ENCODE measurements at regions not wholly inside any gene's neighbourhood (a gene's known extent, or its start where the extent isn't known, plus 50 kb on each side); places are given as distances from the start of the nearest gene placed in this dataset.

GRCh38 chr2:160550048-160550447 is 56.4 kb upstream of the RBMS1 start:
- Mint-ChIP-seq H3K27ac (no peak overlapping the region), H3K27me3 (peaks cover 13 to 24% of the 10 kb centered on the region in 2 donors), H3K36me3 (ENCODE audit: insufficient read depth) (no peaks in the 10 kb centered on the region), H3K4me3 (no peak overlapping the region), H3K9me3 (no peaks in the 10 kb centered on the region), H3K4me1 (ENCODE audit: low read depth in 2 of 2) (peaks cover 0 to 4% of the 10 kb centered on the region in 2 donors)
- no peak for DNase-seq
- ATAC-seq (replicated peaks): no peak

- no peak overlapping the region for H3K4me3 Mint-ChIP-seq
- no peaks in the 10 kb centered on the region for H3K9me3 Mint-ChIP-seq
- ATAC-seq (replicated peaks) (no peak), DNase-seq (no peak)
- H3K27me3 Mint-ChIP-seq: peaks cover 13 to 29% of the 10 kb centered on the region in 2 donors
- H3K4me1 Mint-ChIP-seq (ENCODE audit: low read depth in 2 of 2): peaks cover 0 to 4% of the 10 kb centered on the region in 2 donors
- no peaks in the 10 kb centered on the region for H3K36me3 Mint-ChIP-seq (ENCODE audit: insufficient read depth)
- H3K27ac Mint-ChIP-seq: no peak overlapping the region
Observed at GRCh38 chr2:160551259-160551658, 57.7 kb upstream of the RBMS1 start.

GRCh38 chr2:160555420-160556071 is 61.9 kb upstream of the RBMS1 start:
- Mint-ChIP-seq H3K27ac (no peak overlapping the region), H3K36me3 (ENCODE audit: insufficient read depth) (no peaks in the 10 kb centered on the region), H3K27me3 (peaks cover 13 to 24% of the 10 kb centered on the region in 2 donors), H3K4me1 (ENCODE audit: low read depth in 2 of 2) (peaks cover 0 to 4% of the 10 kb centered on the region in 2 donors), H3K9me3 (no peaks in the 10 kb centered on the region), H3K4me3 (no peak overlapping the region)
- ATAC-seq (replicated peaks) (no peak), DNase-seq (no peak)

- no peaks in the 10 kb centered on the region for H3K9me3 Mint-ChIP-seq
- peaks cover 8 to 13% of the 10 kb centered on the region in 2 donors for H3K27me3 Mint-ChIP-seq
- DNase-seq: no peak
- no peak overlapping the region for H3K27ac Mint-ChIP-seq
- ATAC-seq (replicated peaks): no peak
- H3K4me3 Mint-ChIP-seq: no peak overlapping the region
- no peaks in the 10 kb centered on the region for H3K36me3 Mint-ChIP-seq (ENCODE audit: insufficient read depth)
- H3K4me1 Mint-ChIP-seq (ENCODE audit: low read depth in 2 of 2): no peaks in the 10 kb centered on the region
Observed at GRCh38 chr2:160557903-160558302, 64.3 kb upstream of the RBMS1 start.

- H3K9me3 Mint-ChIP-seq: no peaks in the 10 kb centered on the region
- DNase-seq (no peak), ATAC-seq (replicated peaks) (no peak)
- peaks cover 2 to 7% of the 10 kb centered on the region in 2 donors for H3K27me3 Mint-ChIP-seq
- H3K27ac Mint-ChIP-seq: no peak overlapping the region
- H3K36me3 Mint-ChIP-seq (ENCODE audit: insufficient read depth): no peaks in the 10 kb centered on the region
- H3K4me3 Mint-ChIP-seq: no peak overlapping the region
- no peaks in the 10 kb centered on the region for H3K4me1 Mint-ChIP-seq (ENCODE audit: low read depth in 2 of 2)
Observed at GRCh38 chr2:160558531-160558930, 64.9 kb upstream of the RBMS1 start.

GRCh38 chr2:160561551-160562295 is 68.1 kb upstream of the RBMS1 start:
- no peak overlapping the region for H3K4me3 Mint-ChIP-seq
- no peaks in the 10 kb centered on the region for H3K9me3 Mint-ChIP-seq
- no peaks in the 10 kb centered on the region for H3K27me3 Mint-ChIP-seq
- no peaks in the 10 kb centered on the region for H3K36me3 Mint-ChIP-seq (ENCODE audit: insufficient read depth)
- no peak overlapping the region for H3K27ac Mint-ChIP-seq
- DNase-seq (no peak), ATAC-seq (replicated peaks) (no peak)
- H3K4me1 Mint-ChIP-seq (ENCODE audit: low read depth in 2 of 2): no peaks in the 10 kb centered on the region

GRCh38 chr2:160562730-160563129 is 69.1 kb upstream of the RBMS1 start:
- no peaks in the 10 kb centered on the region for H3K36me3 Mint-ChIP-seq (ENCODE audit: insufficient read depth)
- no peaks in the 10 kb centered on the region for H3K9me3 Mint-ChIP-seq
- H3K27ac Mint-ChIP-seq: no peak overlapping the region
- no peaks in the 10 kb centered on the region for H3K27me3 Mint-ChIP-seq
- no peak for DNase-seq
- H3K4me3 Mint-ChIP-seq: no peak overlapping the region
- no peaks in the 10 kb centered on the region for H3K4me1 Mint-ChIP-seq (ENCODE audit: low read depth in 2 of 2)
- ATAC-seq (replicated peaks): no peak

GRCh38 chr2:160564591-160564990 is 71.0 kb upstream of the RBMS1 start:
- H3K4me1 Mint-ChIP-seq (ENCODE audit: low read depth in 2 of 2): no peaks in the 10 kb centered on the region

GRCh38 chr2:160565099-160565845 is 71.7 kb upstream of the RBMS1 start:
- H3K9me3 Mint-ChIP-seq: no peaks in the 10 kb centered on the region
- H3K27me3 Mint-ChIP-seq: peaks cover 0 to 6% of the 10 kb centered on the region in 2 donors
- H3K36me3 Mint-ChIP-seq (ENCODE audit: insufficient read depth): no peaks in the 10 kb centered on the region
- H3K4me1 Mint-ChIP-seq (ENCODE audit: low read depth in 2 of 2): no peaks in the 10 kb centered on the region
- ATAC-seq (replicated peaks) (no peak), DNase-seq (no peak)
- H3K4me3 Mint-ChIP-seq: no peak overlapping the region
- H3K27ac Mint-ChIP-seq: no peak overlapping the region

More at GRCh38 chr2:160564591-160564990, 71.0 kb upstream of the RBMS1 start:
- Mint-ChIP-seq H3K27ac (no peak overlapping the region), H3K4me3 (no peak overlapping the region), H3K36me3 (ENCODE audit: insufficient read depth) (no peaks in the 10 kb centered on the region), H3K27me3 (peaks cover 0 to 6% of the 10 kb centered on the region in 2 donors), H3K9me3 (no peaks in the 10 kb centered on the region)
- DNase-seq: no peak
- no peak for ATAC-seq (replicated peaks)

- Mint-ChIP-seq H3K4me3 (no peak overlapping the region), H3K36me3 (ENCODE audit: insufficient read depth) (no peaks in the 10 kb centered on the region), H3K27me3 (peaks cover 0 to 6% of the 10 kb centered on the region in 2 donors), H3K9me3 (no peaks in the 10 kb centered on the region), H3K27ac (no peak overlapping the region), H3K4me1 (ENCODE audit: low read depth in 2 of 2) (no peaks in the 10 kb centered on the region)
- no peak for DNase-seq
- ATAC-seq (replicated peaks): no peak
Observed at GRCh38 chr2:160566717-160567116, 73.1 kb upstream of the RBMS1 start.

- no peak overlapping the region for H3K27ac Mint-ChIP-seq
- DNase-seq: no peak
- H3K27me3 Mint-ChIP-seq: peaks cover 0 to 6% of the 10 kb centered on the region in 2 donors
- H3K4me1 Mint-ChIP-seq (ENCODE audit: low read depth in 2 of 2): no peaks in the 10 kb centered on the region
- no peaks in the 10 kb centered on the region for H3K36me3 Mint-ChIP-seq (ENCODE audit: insufficient read depth)
- peaks cover 0 to 3% of the 10 kb centered on the region in 2 donors for H3K9me3 Mint-ChIP-seq
- no peak overlapping the region for H3K4me3 Mint-ChIP-seq
- ATAC-seq (replicated peaks): no peak
Observed at GRCh38 chr2:160568856-160569255, 75.2 kb upstream of the RBMS1 start.

- H3K36me3 Mint-ChIP-seq (ENCODE audit: insufficient read depth): no peaks in the 10 kb centered on the region
- no peak overlapping the region for H3K27ac Mint-ChIP-seq
- H3K27me3 Mint-ChIP-seq: peaks cover 0 to 6% of the 10 kb centered on the region in 2 donors
- H3K4me1 Mint-ChIP-seq (ENCODE audit: low read depth in 2 of 2): no peaks in the 10 kb centered on the region
- no peak overlapping the region for H3K4me3 Mint-ChIP-seq
- ATAC-seq (replicated peaks): no peak
- no peak for DNase-seq
- peaks cover 0 to 3% of the 10 kb centered on the region in 2 donors for H3K9me3 Mint-ChIP-seq
Observed at GRCh38 chr2:160570376-160570775, 76.8 kb upstream of the RBMS1 start.

- DNase-seq (no peak), ATAC-seq (replicated peaks) (no peak)
- H3K4me3 Mint-ChIP-seq: no peak overlapping the region
- no peaks in the 10 kb centered on the region for H3K4me1 Mint-ChIP-seq (ENCODE audit: low read depth in 2 of 2)
- no peaks in the 10 kb centered on the region for H3K36me3 Mint-ChIP-seq (ENCODE audit: insufficient read depth)
- no peak overlapping the region for H3K27ac Mint-ChIP-seq
- peaks cover 0 to 3% of the 10 kb centered on the region in 2 donors for H3K9me3 Mint-ChIP-seq
- no peaks in the 10 kb centered on the region for H3K27me3 Mint-ChIP-seq
Observed at GRCh38 chr2:160574468-160575140, 81.0 kb upstream of the RBMS1 start.

Data from effector memory CD8-positive, alpha-beta T cell (primary cell).